WTC11 (cell line): ENCODE measurements at regions not wholly inside any gene's neighbourhood (a gene's known extent, or its start where the extent isn't known, plus 50 kb on each side); places are given as distances from the start of the nearest gene placed in this dataset.

Source experiments
- EMX1 ChIP-seq: fragments of 250-450 bp; sonication (Bioruptor Pico); IDR thresholded peaks from 2 replicates; pipeline ENCODE4 v1.8.0; 2021; ENCODE audit warnings: mild to moderate bottlenecking
- TF ChIP-seq, protein P1 (sequence below): sonication (generic); formaldehyde crosslinking; IDR thresholded peaks from 2 replicates; pipeline ENCODE4 v1.8.0; 2022; ENCODE audit warnings: mild to moderate bottlenecking, missing genetic modification reagents

DNA sequence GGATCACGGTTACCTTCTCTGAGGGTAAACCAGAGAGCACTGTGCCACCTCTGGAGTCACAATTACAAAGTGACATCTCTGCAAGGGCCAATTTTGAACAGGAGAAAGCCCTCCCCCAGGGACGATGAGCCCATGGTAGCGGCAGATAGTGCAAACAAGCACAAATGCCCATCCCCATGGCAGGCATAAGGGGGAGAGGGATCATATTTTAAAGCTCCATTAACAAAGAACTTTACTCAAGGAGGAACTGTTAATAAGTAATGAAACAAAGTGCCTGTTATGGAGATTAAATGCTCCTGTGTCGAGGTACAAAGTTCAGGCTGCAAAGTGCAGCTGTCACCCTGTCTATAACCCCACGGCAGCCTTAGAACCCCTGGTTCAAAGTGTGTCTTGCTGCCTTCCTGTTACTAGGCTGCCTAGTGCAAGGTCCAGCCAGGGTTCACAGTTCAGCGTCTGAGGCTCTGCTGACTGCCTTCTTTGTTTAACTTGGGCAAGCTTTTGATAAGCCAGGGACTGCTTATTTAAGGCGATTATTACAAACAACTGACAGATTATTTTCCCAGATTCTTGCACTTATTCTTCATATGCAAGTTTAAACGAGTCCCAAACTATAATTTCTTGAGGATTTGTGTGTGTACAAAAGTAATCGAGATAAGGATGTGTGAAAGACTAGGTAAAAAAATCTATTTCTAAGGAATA lies 75.7 kb upstream of the NRIP1 start:
- TF ChIP-seq, protein P1, sequence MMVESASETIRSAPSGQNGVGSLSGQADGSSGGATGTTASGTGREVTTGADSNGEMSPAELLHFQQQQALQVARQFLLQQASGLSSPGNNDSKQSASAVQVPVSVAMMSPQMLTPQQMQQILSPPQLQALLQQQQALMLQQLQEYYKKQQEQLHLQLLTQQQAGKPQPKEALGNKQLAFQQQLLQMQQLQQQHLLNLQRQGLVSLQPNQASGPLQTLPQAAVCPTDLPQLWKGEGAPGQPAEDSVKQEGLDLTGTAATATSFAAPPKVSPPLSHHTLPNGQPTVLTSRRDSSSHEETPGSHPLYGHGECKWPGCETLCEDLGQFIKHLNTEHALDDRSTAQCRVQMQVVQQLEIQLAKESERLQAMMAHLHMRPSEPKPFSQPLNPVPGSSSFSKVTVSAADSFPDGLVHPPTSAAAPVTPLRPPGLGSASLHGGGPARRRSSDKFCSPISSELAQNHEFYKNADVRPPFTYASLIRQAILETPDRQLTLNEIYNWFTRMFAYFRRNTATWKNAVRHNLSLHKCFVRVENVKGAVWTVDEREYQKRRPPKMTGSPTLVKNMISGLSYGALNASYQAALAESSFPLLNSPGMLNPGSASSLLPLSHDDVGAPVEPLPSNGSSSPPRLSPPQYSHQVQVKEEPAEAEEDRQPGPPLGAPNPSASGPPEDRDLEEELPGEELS: no peak
- TF ChIP-seq EMX1 (CRISPR knock-in tag): no peak
